K562 (cell line): ENCODE measurements at regions not wholly inside any gene's neighbourhood (a gene's known extent, or its start where the extent isn't known, plus 50 kb on each side); places are given as distances from the start of the nearest gene placed in this dataset.

ENCODE experiments used
- ATAC-seq: fragments of 200-7000 bp; cut with Tn5 transposase; 3 replicates; pipeline ENCODE4 v1.9.1; 2020; ENCODE audit warnings: moderate library complexity
- BruUV-seq: library from RNA; stranded (reverse); fragments of 400-500 nt; replicated peaks from 2 replicates; lab custom pipeline; 2021; lab: Mats Ljungman, UMichigan
- CTCF ChIA-PET: fragments of 300-600 bp; formaldehyde crosslinking; extraction: SDS; loops from one replicate; lab custom pipeline; 2021; ENCODE audit warnings: low intra/inter-chr PET ratio; lab: Yijun Ruan, JAX
- POLR2A ChIA-PET: fragments of 300-600, 350-650 bp; sonication (Branson Sonifier 250); formaldehyde crosslinking; extraction: SDS; loops from one replicate; lab custom pipeline; 2021; ENCODE audit warnings: antibody characterized with exemption, inconsistent platforms; lab: Yijun Ruan, JAX
- DNase-seq, 4 experiments: peaks; one replicate each; pipeline versions ENCODE4 v3.0.0 to v3.0.0-alpha.2; 2011 to 2018; ENCODE audit warnings: low spot score in 3 of 4, mixed read lengths in 3 of 4; ENCODE audit errors: extremely low read depth in 1 of 4
- FAIRE-seq: peaks from 2 replicates; lab custom pipeline; 2011; peaks lifted over from hg19 to GRCh38; lab: Jason Lieb, UNC
- H2AFZ ChIP-seq: 2 replicates; pipeline ENCODE4 v1.6.0; 2011; ENCODE audit warnings: low read depth, low read length, control low read depth, inconsistent platforms
- H3K27ac ChIP-seq: fragments of 200-600 bp; 3 replicates; pipeline ENCODE4 v1.8.0; 2011; ENCODE audit warnings: low read depth, mild to moderate bottlenecking, control low read depth, inconsistent platforms, low read length, moderate library complexity, mixed read lengths; ENCODE audit errors: extremely low read depth
- H3K27me3 ChIP-seq, 2 experiments: fragments of 300-600 bp in 1 of 2; 2 replicates in 1 of 2; 3 replicates in 1 of 2; pipeline versions ENCODE4 v1.6.0 to v1.8.0; 2011; ENCODE audit warnings: inconsistent platforms in 2 of 2, low read length in 2 of 2, mild to moderate bottlenecking in 1 of 2, mixed read lengths in 1 of 2, moderate library complexity in 1 of 2; ENCODE audit not compliant: control insufficient read depth in 2 of 2, insufficient read depth in 2 of 2
- H3K36me3 ChIP-seq: fragments of 300-600 bp; 3 replicates; pipeline ENCODE4 v1.8.0; 2011; ENCODE audit warnings: mild to moderate bottlenecking, low read length, inconsistent platforms; ENCODE audit not compliant: control insufficient read depth, insufficient read depth
- H3K4me1 ChIP-seq, 2 experiments: fragments of 200-600 bp in 1 of 2; replicated peaks in 1 of 2; 2 replicates in 1 of 2; 3 replicates in 1 of 2; pipeline versions ENCODE4 v1.5.1 to v1.8.0; 2011; ENCODE audit warnings: inconsistent platforms in 2 of 2, low read length in 2 of 2, mild to moderate bottlenecking in 1 of 2, mixed read lengths in 1 of 2, moderate library complexity in 1 of 2; ENCODE audit not compliant: control insufficient read depth in 2 of 2, insufficient read depth in 2 of 2
- H3K4me2 ChIP-seq: 2 replicates; pipeline ENCODE4 v1.6.1; 2011; ENCODE audit warnings: low read length, control low read depth, inconsistent platforms, mixed read lengths; ENCODE audit not compliant: insufficient read depth
- H3K4me3 ChIP-seq: fragments of 200-600 bp; sonication (generic), shearing (Covaris generic); 2 replicates; pipeline ENCODE4 v1.5.1; 2016; ENCODE audit warnings: control low read depth, inconsistent platforms
- H3K79me2 ChIP-seq: fragments of 200-600 bp; 3 replicates; pipeline ENCODE4 v1.8.0; 2011; ENCODE audit warnings: low read length, inconsistent platforms; ENCODE audit not compliant: control insufficient read depth, insufficient read depth
- H3K9ac ChIP-seq, 2 experiments: 2 replicates each; pipeline versions ENCODE4 v1.6.0 to v1.6.1; 2011; ENCODE audit warnings: low read depth in 2 of 2, low read length in 2 of 2, control low read depth in 1 of 2, inconsistent platforms in 1 of 2, mild to moderate bottlenecking in 1 of 2, mixed read lengths in 1 of 2; ENCODE audit not compliant: insufficient read depth in 1 of 2
- H3K9me1 ChIP-seq: one replicate; pipeline ENCODE4 v1.6.0; 2011; ENCODE audit warnings: inconsistent platforms, mild to moderate bottlenecking, low read length, moderate library complexity; ENCODE audit not compliant: control insufficient read depth, insufficient read depth
- H3K9me3 ChIP-seq: replicated peaks from 2 replicates; pipeline ENCODE4 v1.5.1; 2011; ENCODE audit warnings: low read depth, low read length, inconsistent platforms; ENCODE audit not compliant: control insufficient read depth, insufficient read depth
- H4K20me1 ChIP-seq: replicated peaks from 2 replicates; pipeline ENCODE4 v1.6.1; 2011; ENCODE audit warnings: low read length, inconsistent platforms, mixed read lengths; ENCODE audit not compliant: control insufficient read depth, insufficient read depth
- DMBX1 ChIP-seq: fragments of 250-450 bp; sonication (Bioruptor Pico); IDR thresholded peaks from 2 replicates; pipeline ENCODE4 v1.8.0; 2022; ENCODE audit warnings: inconsistent platforms, mild to moderate bottlenecking, moderate library complexity, borderline replicate concordance
- GABPA ChIP-seq: fragments of 200-800 bp; sonication (Bioruptor generic); conservative IDR thresholded peaks from 2 replicates; pipeline ENCODE4 v1.6.1; 2016; ENCODE audit warnings: low read depth, missing genetic modification characterization, missing compliant biosample characterization
- KDM5B ChIP-seq: fragments of 200-600 bp; sonication (generic); IDR thresholded peaks from 2 replicates; pipeline ENCODE4 v1.6.1; 2012; ENCODE audit warnings: low read depth, mild to moderate bottlenecking, moderate library complexity, low read length, control low read depth, inconsistent platforms; ENCODE audit not compliant: insufficient replicate concordance
- NFE2 ChIP-seq: IDR thresholded peaks from 2 replicates; pipeline ENCODE4 v1.6.1; 2014; ENCODE audit warnings: antibody characterized with exemption, low read depth
- NR2C1 ChIP-seq, 2 experiments: fragments of 450-650 bp; IDR thresholded peaks; 2 replicates each; pipeline ENCODE4 v1.6.1; 2017; ENCODE audit warnings: mild to moderate bottlenecking in 2 of 2, antibody characterized with exemption in 1 of 2, inconsistent platforms in 1 of 2, missing compliant biosample characterization in 1 of 2, missing genetic modification characterization in 1 of 2
- PURB ChIP-seq: sonication (generic); formaldehyde crosslinking; IDR thresholded peaks from 2 replicates; pipeline ENCODE4 v1.9.0; 2021; ENCODE audit warnings: low read depth, mild to moderate bottlenecking, missing genetic modification reagents
- RCOR1 ChIP-seq, 2 experiments: IDR thresholded peaks; 2 replicates each; pipeline ENCODE4 v1.6.1; 2012; ENCODE audit warnings: low read depth in 2 of 2, low read length in 2 of 2, borderline replicate concordance in 1 of 2, improper control_type of control experiment in 1 of 2
- ZNF165 ChIP-seq: fragments of 250-450 bp; sonication (Bioruptor Pico); IDR thresholded peaks from 2 replicates; pipeline ENCODE4 v1.4.0; 2020; ENCODE audit warnings: borderline replicate concordance
- ZNF274 ChIP-seq: IDR thresholded peaks from 2 replicates; pipeline ENCODE4 v1.6.1; 2011; ENCODE audit warnings: low read depth, mild to moderate bottlenecking, low read length, moderate library complexity, borderline replicate concordance
- ZNF395 ChIP-seq: fragments of 200-800 bp; sonication (Bioruptor generic); IDR thresholded peaks from 2 replicates; pipeline ENCODE4 v1.6.1; 2017; ENCODE audit warnings: missing genetic modification characterization, missing compliant biosample characterization
- ZNF77 ChIP-seq: fragments of 250-450 bp; sonication (Bioruptor Pico); IDR thresholded peaks from 2 replicates; pipeline ENCODE4 v1.5.0; 2020
- WGBS: fragments of 100-300 bp; shearing (Covaris generic); methylation state at CpG from one replicate; pipeline ENCODE4 v1.1.6; 2016; ENCODE audit warnings: low coverage, mixed read lengths; ENCODE audit not compliant: insufficient coverage; ENCODE audit errors: missing lambda C conversion rate; 5-methylcytosine and 5-hydroxymethylcytosine counted together
- in situ Hi-C: fragments of 300-500 bp; cut with MboI; formaldehyde crosslinking; loops from 4 replicates; pipeline ENCODE4 v1.15.0; 2018; ENCODE audit warnings: inconsistent platforms, mixed read lengths
- intact Hi-C: fragments of 100-400 bp; cut with micrococcal nuclease; formaldehyde crosslinking; loops from 2 replicates; pipeline ENCODE4 v1.14.2; 2022
- TF ChIP-seq, protein P1 (sequence below): fragments of 450-650 bp; IDR thresholded peaks from 2 replicates; pipeline ENCODE4 v1.6.1; 2016; ENCODE audit warnings: missing biosample characterization, missing genetic modification characterization
- TF ChIP-seq, protein P2 (sequence below): sonication (generic); formaldehyde crosslinking; IDR thresholded peaks from 2 replicates; pipeline ENCODE4 v1.8.0; 2023; ENCODE audit warnings: missing genetic modification reagents, mild to moderate bottlenecking, borderline replicate concordance

DNA sequence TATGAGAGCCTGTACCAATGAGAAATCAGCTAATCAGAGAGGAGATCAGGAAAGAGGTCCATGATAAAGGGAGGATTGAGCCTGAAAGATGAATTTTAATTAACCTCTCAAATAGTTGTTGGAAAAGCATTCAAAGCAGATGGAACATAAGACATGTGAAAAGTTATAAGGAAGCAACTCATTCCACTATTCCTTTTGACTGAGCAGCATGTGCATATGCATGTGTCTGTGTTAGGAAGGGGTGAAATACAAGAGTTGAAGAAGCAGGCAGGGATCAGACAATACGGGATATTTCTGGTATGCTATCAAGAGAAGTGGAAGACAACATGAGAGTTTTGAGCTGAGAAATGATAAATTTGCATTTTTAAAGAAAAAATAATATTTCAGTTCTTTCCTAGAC, 624.8 kb upstream of the PTCHD4 start:
- Histone ChIP-seq H3K4me3 (no peak overlapping the region), H3K9me3 (no peaks in the 10 kb centered on the region), H3K27me3 (no peaks in the 10 kb centered on the region), H3K36me3 (no peaks in the 10 kb centered on the region), H3K4me1 (no peaks in the 10 kb centered on the region), H2AFZ (no peak overlapping the region), H3K4me2 (no peak overlapping the region)
- intact Hi-C loops, result no loop called here
- no peak for ATAC-seq
- WGBS, result 0% methylated on average over 1 of the region's 1 CpG
- POLR2A ChIA-PET, result no interaction called here
- no TSS peak for BruUV-seq
- TF ChIP-seq ZNF77 (no peak), RCOR1 (IDR thresholded peaks at IDR 0.05; ENCODE audit: borderline replicate concordance in 1 of 2, low read depth in 2 of 2, low read length in 2 of 2) (no peak), GABPA (tag) (no peak), NR2C1 (IDR thresholded peaks at IDR 0.05) (no peak), NR2C1 (tag; IDR thresholded peaks at IDR 0.05) (no peak), NFE2 (no peak), ZNF395 (no peak), ZNF165 (CRISPR knock-in tag) (no peak), DMBX1 (CRISPR knock-in tag) (no peak), ZNF274 (no peak), KDM5B (no peak), PURB (CRISPR knock-in tag) (no peak)
- TF ChIP-seq, protein P1, sequence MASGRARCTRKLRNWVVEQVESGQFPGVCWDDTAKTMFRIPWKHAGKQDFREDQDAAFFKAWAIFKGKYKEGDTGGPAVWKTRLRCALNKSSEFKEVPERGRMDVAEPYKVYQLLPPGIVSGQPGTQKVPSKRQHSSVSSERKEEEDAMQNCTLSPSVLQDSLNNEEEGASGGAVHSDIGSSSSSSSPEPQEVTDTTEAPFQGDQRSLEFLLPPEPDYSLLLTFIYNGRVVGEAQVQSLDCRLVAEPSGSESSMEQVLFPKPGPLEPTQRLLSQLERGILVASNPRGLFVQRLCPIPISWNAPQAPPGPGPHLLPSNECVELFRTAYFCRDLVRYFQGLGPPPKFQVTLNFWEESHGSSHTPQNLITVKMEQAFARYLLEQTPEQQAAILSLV (tag), result no peak
- TF ChIP-seq, protein P2, sequence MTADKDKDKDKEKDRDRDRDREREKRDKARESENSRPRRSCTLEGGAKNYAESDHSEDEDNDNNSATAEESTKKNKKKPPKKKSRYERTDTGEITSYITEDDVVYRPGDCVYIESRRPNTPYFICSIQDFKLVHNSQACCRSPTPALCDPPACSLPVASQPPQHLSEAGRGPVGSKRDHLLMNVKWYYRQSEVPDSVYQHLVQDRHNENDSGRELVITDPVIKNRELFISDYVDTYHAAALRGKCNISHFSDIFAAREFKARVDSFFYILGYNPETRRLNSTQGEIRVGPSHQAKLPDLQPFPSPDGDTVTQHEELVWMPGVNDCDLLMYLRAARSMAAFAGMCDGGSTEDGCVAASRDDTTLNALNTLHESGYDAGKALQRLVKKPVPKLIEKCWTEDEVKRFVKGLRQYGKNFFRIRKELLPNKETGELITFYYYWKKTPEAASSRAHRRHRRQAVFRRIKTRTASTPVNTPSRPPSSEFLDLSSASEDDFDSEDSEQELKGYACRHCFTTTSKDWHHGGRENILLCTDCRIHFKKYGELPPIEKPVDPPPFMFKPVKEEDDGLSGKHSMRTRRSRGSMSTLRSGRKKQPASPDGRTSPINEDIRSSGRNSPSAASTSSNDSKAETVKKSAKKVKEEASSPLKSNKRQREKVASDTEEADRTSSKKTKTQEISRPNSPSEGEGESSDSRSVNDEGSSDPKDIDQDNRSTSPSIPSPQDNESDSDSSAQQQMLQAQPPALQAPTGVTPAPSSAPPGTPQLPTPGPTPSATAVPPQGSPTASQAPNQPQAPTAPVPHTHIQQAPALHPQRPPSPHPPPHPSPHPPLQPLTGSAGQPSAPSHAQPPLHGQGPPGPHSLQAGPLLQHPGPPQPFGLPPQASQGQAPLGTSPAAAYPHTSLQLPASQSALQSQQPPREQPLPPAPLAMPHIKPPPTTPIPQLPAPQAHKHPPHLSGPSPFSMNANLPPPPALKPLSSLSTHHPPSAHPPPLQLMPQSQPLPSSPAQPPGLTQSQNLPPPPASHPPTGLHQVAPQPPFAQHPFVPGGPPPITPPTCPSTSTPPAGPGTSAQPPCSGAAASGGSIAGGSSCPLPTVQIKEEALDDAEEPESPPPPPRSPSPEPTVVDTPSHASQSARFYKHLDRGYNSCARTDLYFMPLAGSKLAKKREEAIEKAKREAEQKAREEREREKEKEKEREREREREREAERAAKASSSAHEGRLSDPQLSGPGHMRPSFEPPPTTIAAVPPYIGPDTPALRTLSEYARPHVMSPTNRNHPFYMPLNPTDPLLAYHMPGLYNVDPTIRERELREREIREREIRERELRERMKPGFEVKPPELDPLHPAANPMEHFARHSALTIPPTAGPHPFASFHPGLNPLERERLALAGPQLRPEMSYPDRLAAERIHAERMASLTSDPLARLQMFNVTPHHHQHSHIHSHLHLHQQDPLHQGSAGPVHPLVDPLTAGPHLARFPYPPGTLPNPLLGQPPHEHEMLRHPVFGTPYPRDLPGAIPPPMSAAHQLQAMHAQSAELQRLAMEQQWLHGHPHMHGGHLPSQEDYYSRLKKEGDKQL (CRISPR knock-in tag), result no peak
- TF ChIP-seq, all 486 proteins: peak for 0
- H3K79me2 ChIP-seq, result no peaks in the 10 kb centered on the region
- no peak overlapping the region for H3K9ac ChIP-seq
- no peak overlapping the region for H3K27ac ChIP-seq
- in situ Hi-C loops, result no loop called here
- no peaks in the 10 kb centered on the region for H4K20me1 ChIP-seq
- DNase-seq, result no peak
- H3K9me1 ChIP-seq, result no peaks in the 10 kb centered on the region
- CTCF ChIA-PET, result no interaction called here
- FAIRE-seq, result no peak
